Lower lobe of right lung (tissue), 2 donors: ENCODE measurements at regions not wholly inside any gene's neighbourhood (a gene's known extent, or its start where the extent isn't known, plus 50 kb on each side); places are given as distances from the start of the nearest gene placed in this dataset.

ENCODE experiments used
- ATAC-seq, 2 donors: fragments of 200-7000 bp; cut with Tn5 transposase; one replicate each; pipeline ENCODE4 v1.9.1; 2020 to 2022; ENCODE audit warnings: mild to moderate bottlenecking in 2 of 2, moderate library complexity in 2 of 2
- DNase-seq: peaks from one replicate; pipeline ENCODE4 v3.0.0-alpha.2; 2020
- H3K27ac ChIP-seq: fragments of 200-600 bp; one replicate; pipeline ENCODE4 v1.8.0; 2022
- H3K27me3 ChIP-seq: fragments of 200-600 bp; one replicate; pipeline ENCODE4 v1.8.0; 2022; ENCODE audit warnings: low read depth
- H3K36me3 ChIP-seq: fragments of 200-600 bp; one replicate; pipeline ENCODE4 v1.8.0; 2022; ENCODE audit warnings: mild to moderate bottlenecking
- H3K4me1 ChIP-seq: fragments of 200-600 bp; one replicate; pipeline ENCODE4 v1.8.0; 2022
- H3K4me3 ChIP-seq: fragments of 200-600 bp; one replicate; pipeline ENCODE4 v1.8.0; 2022; ENCODE audit warnings: mild to moderate bottlenecking
- H3K9me3 ChIP-seq: fragments of 200-600 bp; one replicate; pipeline ENCODE4 v1.8.0; 2022
- CTCF ChIP-seq: fragments of 200-600 bp; IDR thresholded peaks from one replicate; pipeline ENCODE4 v1.8.0; 2022; ENCODE audit warnings: antibody characterized with exemption, mild to moderate bottlenecking
- intact Hi-C: fragments of 100-400 bp; cut with DNase I; formaldehyde crosslinking; loops from one replicate; pipeline ENCODE4 v1.11.0; 2022
- donor health status: DM: no; HTN: yes; CAD: no; lungs with severe emphysema.

- intact Hi-C loops: no loop called here
- Histone ChIP-seq H3K4me3 (no peak overlapping the region), H3K36me3 (no peaks in the 10 kb centered on the region), H3K9me3 (no peaks in the 10 kb centered on the region), H3K4me1 (no peaks in the 10 kb centered on the region), H3K27ac (no peak overlapping the region), H3K27me3 (no peaks in the 10 kb centered on the region)
- ATAC-seq (no peak), DNase-seq (no peak)
- no peak for TF ChIP-seq CTCF
Measured at GRCh38 chr1:115170961-115171392, 81.7 kb upstream of the TSPAN2 start.

- ATAC-seq: no peak
- Histone ChIP-seq H3K4me1 (no peaks in the 10 kb centered on the region), H3K27me3 (no peaks in the 10 kb centered on the region), H3K27ac (no peak overlapping the region), H3K36me3 (no peaks in the 10 kb centered on the region), H3K9me3 (no peaks in the 10 kb centered on the region), H3K4me3 (no peak overlapping the region)
- intact Hi-C loops: no loop called here
- no peak for DNase-seq
- TF ChIP-seq CTCF: no peak
Measured at GRCh38 chr1:115170377-115170776, 81.1 kb upstream of the TSPAN2 start.

- DNase-seq: no peak
- Histone ChIP-seq H3K4me3 (no peak overlapping the region), H3K4me1 (no peaks in the 10 kb centered on the region), H3K27me3 (no peaks in the 10 kb centered on the region), H3K27ac (no peak overlapping the region), H3K36me3 (no peaks in the 10 kb centered on the region), H3K9me3 (no peaks in the 10 kb centered on the region)
- TF ChIP-seq CTCF: no peak
- ATAC-seq: no peak
- intact Hi-C loops: no loop called here
Measured at GRCh38 chr1:115168026-115168425, 78.7 kb upstream of the TSPAN2 start.

- Histone ChIP-seq H3K27ac (no peak overlapping the region), H3K36me3 (no peaks in the 10 kb centered on the region), H3K9me3 (no peaks in the 10 kb centered on the region), H3K27me3 (no peaks in the 10 kb centered on the region), H3K4me3 (no peak overlapping the region), H3K4me1 (no peaks in the 10 kb centered on the region)
- TF ChIP-seq CTCF: no peak
- intact Hi-C loops: no loop called here
- no peak for DNase-seq
- no peak for ATAC-seq
Measured at GRCh38 chr1:115166531-115167091, 77.3 kb upstream of the TSPAN2 start.

GRCh38 chr1:115165776-115166175 lies 76.5 kb upstream of the TSPAN2 start:
- intact Hi-C loops: no loop called here
- Histone ChIP-seq H3K4me1 (no peaks in the 10 kb centered on the region), H3K4me3 (no peak overlapping the region), H3K27me3 (no peaks in the 10 kb centered on the region), H3K36me3 (no peaks in the 10 kb centered on the region), H3K9me3 (no peaks in the 10 kb centered on the region), H3K27ac (no peak overlapping the region)
- TF ChIP-seq CTCF: no peak
- DNase-seq: no peak
- ATAC-seq: no peak
